Fibroblast of lung (primary cell): ENCODE measurements at regions not wholly inside any gene's neighbourhood (a gene's known extent, or its start where the extent isn't known, plus 50 kb on each side); places are given as distances from the start of the nearest gene placed in this dataset.

Experiments used
- DNase-seq, 2 donors: peaks; one replicate each; pipeline versions ENCODE4 v3.0.0 to v3.0.0-alpha.2; 2010; ENCODE audit warnings: low read depth in 2 of 2
- H2AFZ ChIP-seq: 2 replicates; pipeline ENCODE4 v1.5.1; 2012; ENCODE audit warnings: low read length, control low read depth, inconsistent platforms
- H3K27ac ChIP-seq: 2 replicates; pipeline ENCODE4 v1.5.1; 2011; ENCODE audit warnings: low read length, control low read depth; ENCODE audit not compliant: insufficient read depth
- H3K27me3 ChIP-seq: 2 replicates; pipeline ENCODE4 v1.5.1; 2011; ENCODE audit warnings: mild to moderate bottlenecking, low read length; ENCODE audit not compliant: control insufficient read depth, insufficient read depth
- H3K36me3 ChIP-seq: 2 replicates; pipeline ENCODE4 v1.5.1; 2011; ENCODE audit warnings: low read length; ENCODE audit not compliant: control insufficient read depth, insufficient read depth
- H3K4me1 ChIP-seq: 2 replicates; pipeline ENCODE4 v1.5.1; 2011; ENCODE audit warnings: low read length; ENCODE audit not compliant: control insufficient read depth, insufficient read depth; ENCODE audit errors: extremely low read depth
- H3K4me2 ChIP-seq: 2 replicates; pipeline ENCODE4 v1.5.1; 2011; ENCODE audit warnings: low read length, control low read depth; ENCODE audit not compliant: insufficient read depth; ENCODE audit errors: extremely low read depth
- H3K4me3 ChIP-seq, 4 experiments: fragments of 200-600 bp in 1 of 4; sonication (generic) in 1 of 4; replicated peaks in 1 of 4; 2 replicates each; pipeline ENCODE4 v1.5.1; 2011 to 2016; ENCODE audit warnings: low read length in 4 of 4, low read depth in 3 of 4, mild to moderate bottlenecking in 3 of 4, control low read depth in 2 of 4, inconsistent platforms in 1 of 4, mixed read lengths in 1 of 4; ENCODE audit not compliant: insufficient read depth in 1 of 4; ENCODE audit errors: control extremely low read depth in 1 of 4
- H3K79me2 ChIP-seq: 2 replicates; pipeline ENCODE4 v1.5.1; 2012; ENCODE audit warnings: mild to moderate bottlenecking, low read length, inconsistent platforms; ENCODE audit not compliant: control insufficient read depth, insufficient read depth
- H3K9ac ChIP-seq: 2 replicates; pipeline ENCODE4 v1.5.1; 2011; ENCODE audit warnings: mild to moderate bottlenecking, low read length, control low read depth; ENCODE audit not compliant: insufficient read depth
- H3K9me3 ChIP-seq: 2 replicates; pipeline ENCODE4 v1.5.1; 2012; ENCODE audit warnings: low read depth, low read length; ENCODE audit not compliant: control insufficient read depth, insufficient read depth
- H4K20me1 ChIP-seq: 2 replicates; pipeline ENCODE4 v1.5.1; 2011; ENCODE audit warnings: low read length; ENCODE audit not compliant: control insufficient read depth, insufficient read depth; ENCODE audit errors: extremely low read depth
- CTCF ChIP-seq, 2 donors: IDR thresholded peaks in 1 of 2; conservative IDR thresholded peaks in 1 of 2; 1 replicate in 1 of 2; 2 replicates in 1 of 2; pipeline ENCODE4 v1.5.1; 2011 to 2012; ENCODE audit warnings: low read length in 2 of 2, control low read depth in 1 of 2, inconsistent platforms in 1 of 2, low read depth in 1 of 2, mild to moderate bottlenecking in 1 of 2
- EZH2 ChIP-seq: IDR thresholded peaks from 2 replicates; pipeline ENCODE4 v1.5.1; 2012; ENCODE audit warnings: low read length, control low read depth, mild to moderate bottlenecking; ENCODE audit errors: missing control alignments

GRCh38 chr5:120955795-120956194 lies 491.7 kb downstream of the PRR16 start:
- Histone ChIP-seq H3K36me3 (no peaks in the 10 kb centered on the region), H4K20me1 (no peaks in the 10 kb centered on the region), H3K4me3 (no peak overlapping the region), H3K27ac (no peak overlapping the region), H3K4me2 (no peak overlapping the region), H3K9ac (no peak overlapping the region), H3K79me2 (no peaks in the 10 kb centered on the region), H3K27me3 (no peaks in the 10 kb centered on the region), H3K9me3 (no peaks in the 10 kb centered on the region), H2AFZ (no peak overlapping the region), H3K4me1 (no peaks in the 10 kb centered on the region)
- TF ChIP-seq CTCF (conservative IDR thresholded peaks at IDR 0.05 in 1 of 2, IDR thresholded peaks at IDR 0.05 in 1 of 2; ENCODE audit: low read depth in 1 of 2, low read length in 2 of 2) (no peak), EZH2 (no peak)
- no peak for DNase-seq

DNA sequence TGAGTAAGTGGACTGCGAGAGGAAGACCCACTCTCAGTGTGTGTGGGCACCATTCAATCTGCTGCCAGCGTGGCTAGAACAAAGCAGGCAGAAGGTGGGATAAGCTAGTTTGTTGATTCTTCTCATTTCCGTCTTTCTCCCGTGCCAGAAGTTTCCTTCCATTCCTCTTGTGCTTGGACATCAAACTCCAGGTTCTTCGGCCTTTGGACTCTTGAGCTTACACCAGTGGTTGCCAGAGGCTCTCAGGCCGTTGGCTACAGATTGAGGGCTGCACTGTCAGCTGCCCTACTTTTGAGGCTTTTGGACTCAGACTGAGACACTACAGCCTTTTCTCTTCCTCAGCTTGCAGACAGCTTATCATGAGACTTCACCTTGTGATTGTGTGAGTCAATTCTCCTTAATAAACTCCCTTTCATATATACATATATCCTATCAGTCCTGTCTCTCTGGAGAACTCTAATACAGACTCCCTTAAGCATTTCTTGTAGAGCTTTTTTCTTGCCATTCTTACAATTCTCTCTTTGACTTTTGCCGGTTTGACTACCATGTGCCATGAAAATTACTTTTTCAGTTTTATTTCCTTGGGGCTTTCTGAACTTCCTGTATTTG lies 494.9 kb downstream of the PRR16 start:
- Histone ChIP-seq H3K4me3 (no peak overlapping the region), H4K20me1 (no peaks in the 10 kb centered on the region), H3K4me1 (no peaks in the 10 kb centered on the region), H3K27me3 (no peaks in the 10 kb centered on the region), H3K4me2 (no peak overlapping the region), H3K9me3 (no peaks in the 10 kb centered on the region), H3K27ac (no peak overlapping the region), H2AFZ (no peak overlapping the region), H3K79me2 (no peaks in the 10 kb centered on the region), H3K36me3 (no peaks in the 10 kb centered on the region), H3K9ac (no peak overlapping the region)
- DNase-seq, result no peak
- no peak for TF ChIP-seq EZH2
- TF ChIP-seq CTCF (conservative IDR thresholded peaks at IDR 0.05 in 1 of 2, IDR thresholded peaks at IDR 0.05 in 1 of 2; ENCODE audit: low read depth in 1 of 2, low read length in 2 of 2), result no peak

DNA sequence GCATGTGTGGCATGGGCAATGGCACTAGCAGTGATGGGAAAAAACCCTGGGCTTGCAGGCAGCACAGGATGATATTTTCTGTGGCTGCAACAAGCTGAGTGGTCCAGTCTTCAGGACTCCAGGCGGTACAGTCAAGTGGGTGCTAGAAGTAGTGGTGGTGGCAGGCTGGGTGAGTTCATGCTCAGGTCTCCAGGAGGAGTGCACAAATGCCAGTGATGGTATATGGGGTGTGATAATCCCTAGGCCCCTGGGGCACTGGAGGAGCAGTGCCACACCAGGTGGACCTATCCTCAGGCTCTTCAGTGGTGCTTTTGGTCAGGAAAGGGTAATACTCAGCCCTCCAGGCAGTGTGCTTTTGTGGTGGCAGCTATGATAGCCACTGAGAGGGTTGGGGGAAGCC lies 496.4 kb downstream of the PRR16 start:
- H3K27ac ChIP-seq, result no peak overlapping the region
- no peak for TF ChIP-seq CTCF (conservative IDR thresholded peaks at IDR 0.05 in 1 of 2, IDR thresholded peaks at IDR 0.05 in 1 of 2; ENCODE audit: low read depth in 1 of 2, low read length in 2 of 2)
- TF ChIP-seq EZH2, result no peak
- no peak overlapping the region for H3K4me3 ChIP-seq
- no peak overlapping the region for H3K4me2 ChIP-seq
- H3K27me3 ChIP-seq, result no peaks in the 10 kb centered on the region
- H3K79me2 ChIP-seq, result no peaks in the 10 kb centered on the region
- H3K9ac ChIP-seq, result no peak overlapping the region
- no peaks in the 10 kb centered on the region for H3K9me3 ChIP-seq
- no peak overlapping the region for H2AFZ ChIP-seq
- H3K36me3 ChIP-seq, result no peaks in the 10 kb centered on the region
- no peaks in the 10 kb centered on the region for H3K4me1 ChIP-seq
- DNase-seq, result no peak
- H4K20me1 ChIP-seq, result no peaks in the 10 kb centered on the region
